ENCODE measurements at regions not wholly inside any gene's neighbourhood (a gene's known extent, or its start where the extent isn't known, plus 50 kb on each side); places are given as distances from the start of the nearest gene placed in this dataset.

- peaks cover 91% of the 10 kb centered on the region for H3K79me2 ChIP-seq (ENCODE audit: control insufficient read depth, insufficient read depth, low read length)
- H3K36me3 ChIP-seq (replicated peaks in 1 of 2; ENCODE audit: control extremely low read depth in 1 of 2, control insufficient read depth in 1 of 2, extremely low read depth in 1 of 2, insufficient read depth in 2 of 2, low read length in 1 of 2): peaks cover 12 to 21% of the 10 kb centered on the region in 2 experiments
- Mint-ChIP-seq H3K4me3 (no peak overlapping the region), H3K4me1 (peaks cover 41% of the 10 kb centered on the region), H3K27ac (no peak overlapping the region), H3K27me3 (no peaks in the 10 kb centered on the region), H3K9me3 (ENCODE audit: insufficient read depth) (no peaks in the 10 kb centered on the region)
- H3K9me3 ChIP-seq (ENCODE audit: control extremely low read depth in 1 of 3, control insufficient read depth in 2 of 3, insufficient read depth in 1 of 3, low read length in 2 of 3): peaks cover 0 to 9% (median 0%) of the 10 kb centered on the region in 3 donors
- H3K4me3 ChIP-seq (ENCODE audit: control extremely low read depth in 1 of 5, extremely low read depth in 1 of 5, insufficient read depth in 1 of 5, low read depth in 2 of 5, low read length in 4 of 5): no peak overlapping the region
- CTCF ChIA-PET: no interaction called here
- ATAC-seq (ENCODE audit: low read depth): no peak
- no peak overlapping the region for H2AFZ ChIP-seq (ENCODE audit: insufficient read depth, low read depth, low read length, poor library complexity, severe bottlenecking)
- H4K20me1 ChIP-seq (ENCODE audit: control insufficient read depth, insufficient read depth, low read length, poor library complexity, severe bottlenecking): peaks cover 25% of the 10 kb centered on the region
- no peak overlapping the region for H3K9ac ChIP-seq (ENCODE audit: low read length)
- WGBS (ENCODE audit: insufficient coverage): no CpG with 5 or more reads among the region's 4 CpGs
- DNase-seq: no peak
- no peak overlapping the region for H3K4me2 ChIP-seq (replicated peaks; ENCODE audit: low read depth, low read length, poor library complexity, severe bottlenecking)
- no peaks in the 10 kb centered on the region for H3K27me3 ChIP-seq (replicated peaks in 1 of 4; ENCODE audit: control extremely low read depth in 1 of 4, control insufficient read depth in 3 of 4, insufficient read depth in 4 of 4, low read length in 3 of 4)
- intact Hi-C loops (cut with micrococcal nuclease): no loop called here
- peaks cover 25% of the 10 kb centered on the region in 2 donors for H3K4me1 ChIP-seq (ENCODE audit: control insufficient read depth in 2 of 2, insufficient read depth in 2 of 2, low read length in 2 of 2)
- POLR2A ChIA-PET: no interaction called here
- no peak for TF ChIP-seq EZH2 (IDR thresholded peaks at IDR 0.05; ENCODE audit: borderline replicate concordance, insufficient read depth, low read depth, low read length, poor library complexity, severe bottlenecking)
- TF ChIP-seq CTCF (IDR thresholded peaks at IDR 0.05): no peak
- no peak overlapping the region for H3K27ac ChIP-seq (ENCODE audit: low read length in 2 of 2)
These were observed 154.6 kb upstream of the ZNF267 start for GRCh38 chr16:31718998-31719397.

GRCh38 chr16:31727553-31727952 is 146.1 kb upstream of the ZNF267 start:
- intact Hi-C loops (cut with micrococcal nuclease): no loop called here
- H4K20me1 ChIP-seq (ENCODE audit: control insufficient read depth, insufficient read depth, low read length, poor library complexity, severe bottlenecking): no peaks in the 10 kb centered on the region
- ATAC-seq (ENCODE audit: low read depth) (no peak), DNase-seq (no peak)
- H3K4me3 ChIP-seq (ENCODE audit: control extremely low read depth in 1 of 5, extremely low read depth in 1 of 5, insufficient read depth in 1 of 5, low read depth in 2 of 5, low read length in 4 of 5): no peak overlapping the region
- H3K4me1 ChIP-seq (ENCODE audit: control insufficient read depth in 2 of 2, insufficient read depth in 2 of 2, low read length in 2 of 2): no peaks in the 10 kb centered on the region
- no peak overlapping the region for H3K9ac ChIP-seq (ENCODE audit: low read length)
- peaks cover 5 to 15% (median 10%) of the 10 kb centered on the region in 3 donors for H3K9me3 ChIP-seq (ENCODE audit: control extremely low read depth in 1 of 3, control insufficient read depth in 2 of 3, insufficient read depth in 1 of 3, low read length in 2 of 3)
- H3K27ac ChIP-seq (ENCODE audit: low read length in 2 of 2): no peak overlapping the region
- no peaks in the 10 kb centered on the region for H3K27me3 ChIP-seq (replicated peaks in 1 of 4; ENCODE audit: control extremely low read depth in 1 of 4, control insufficient read depth in 3 of 4, insufficient read depth in 4 of 4, low read length in 3 of 4)
- H3K36me3 ChIP-seq (replicated peaks in 1 of 2; ENCODE audit: control extremely low read depth in 1 of 2, control insufficient read depth in 1 of 2, extremely low read depth in 1 of 2, insufficient read depth in 2 of 2, low read length in 1 of 2): peaks cover 21 to 50% of the 10 kb centered on the region in 2 experiments
- H2AFZ ChIP-seq (ENCODE audit: insufficient read depth, low read depth, low read length, poor library complexity, severe bottlenecking): no peak overlapping the region
- H3K79me2 ChIP-seq (ENCODE audit: control insufficient read depth, insufficient read depth, low read length): peaks cover 77% of the 10 kb centered on the region
- TF ChIP-seq CTCF (IDR thresholded peaks at IDR 0.05) (no peak), EZH2 (IDR thresholded peaks at IDR 0.05; ENCODE audit: borderline replicate concordance, insufficient read depth, low read depth, low read length, poor library complexity, severe bottlenecking) (no peak)
- Mint-ChIP-seq H3K27ac (no peak overlapping the region), H3K9me3 (ENCODE audit: insufficient read depth) (peaks cover 2% of the 10 kb centered on the region), H3K4me1 (no peaks in the 10 kb centered on the region), H3K4me3 (no peak overlapping the region), H3K27me3 (no peaks in the 10 kb centered on the region)
- ChIA-PET CTCF (no interaction called here), POLR2A (no interaction called here)
- H3K4me2 ChIP-seq (replicated peaks; ENCODE audit: low read depth, low read length, poor library complexity, severe bottlenecking): no peak overlapping the region
